Endodermal cell (in vitro differentiated cells): ENCODE measurements at regions not wholly inside any gene's neighbourhood (a gene's known extent, or its start where the extent isn't known, plus 50 kb on each side); places are given as distances from the start of the nearest gene placed in this dataset.

Experiments used
- DNase-seq: peaks from one replicate; pipeline ENCODE4 v3.0.0-alpha.2; 2017
- H3K27ac ChIP-seq: 2 replicates; pipeline ENCODE4 v1.5.1; 2013; ENCODE audit warnings: mild to moderate bottlenecking, low read depth, low read length, moderate library complexity
- H3K27me3 ChIP-seq: 2 replicates; pipeline ENCODE4 v1.6.1; 2013; ENCODE audit warnings: mild to moderate bottlenecking, low read length, moderate library complexity; ENCODE audit not compliant: insufficient read depth, control insufficient read depth, poor library complexity, severe bottlenecking
- H3K36me3 ChIP-seq: 2 replicates; pipeline ENCODE4 v1.7.0; 2013; ENCODE audit warnings: mild to moderate bottlenecking, low read length, moderate library complexity; ENCODE audit not compliant: control insufficient read depth, insufficient read depth
- H3K4me1 ChIP-seq: one replicate; pipeline ENCODE4 v1.7.0; 2013; ENCODE audit warnings: low read length; ENCODE audit not compliant: control insufficient read depth, insufficient read depth
- H3K4me3 ChIP-seq: 2 replicates; pipeline ENCODE4 v1.5.1; 2013; ENCODE audit warnings: mild to moderate bottlenecking, low read length, moderate library complexity
- H3K9ac ChIP-seq: 2 replicates; pipeline ENCODE4 v1.6.1; 2013; ENCODE audit warnings: mild to moderate bottlenecking, low read length, moderate library complexity; ENCODE audit not compliant: poor library complexity, severe bottlenecking; ENCODE audit errors: extremely low read depth
- H3K9me3 ChIP-seq: 2 replicates; pipeline ENCODE4 v1.6.1; 2013; ENCODE audit warnings: mild to moderate bottlenecking, low read length, moderate library complexity; ENCODE audit not compliant: control insufficient read depth
- H3K27ac Mint-ChIP-seq: 2 replicates; pipeline ENCODE4 v1.8.0; 2020; ENCODE audit warnings: mixed read lengths
- H3K27me3 Mint-ChIP-seq: 2 replicates; pipeline ENCODE4 v1.8.0; 2021; ENCODE audit warnings: mild to moderate bottlenecking, mixed read lengths; ENCODE audit not compliant: insufficient read depth
- H3K36me3 Mint-ChIP-seq: 2 replicates; pipeline ENCODE4 v1.8.0; 2020; ENCODE audit warnings: low read depth, mixed read lengths
- H3K4me1 Mint-ChIP-seq: 2 replicates; pipeline ENCODE4 v1.8.0; 2020; ENCODE audit warnings: mixed read lengths
- H3K4me3 Mint-ChIP-seq: 2 replicates; pipeline ENCODE4 v1.8.0; 2020; ENCODE audit warnings: mild to moderate bottlenecking, moderate library complexity, mixed read lengths
- H3K9me3 Mint-ChIP-seq: 2 replicates; pipeline ENCODE4 v1.8.0; 2020; ENCODE audit warnings: mild to moderate bottlenecking, mixed read lengths
- WGBS, 2 experiments: methylation state at CpG; one replicate each; pipeline versions ENCODE4 v1.1.5 to v1.1.7; 2013; ENCODE audit warnings: missing lambda C conversion rate in 2 of 2, mixed read lengths in 1 of 2; ENCODE audit not compliant: insufficient coverage in 1 of 2, insufficient read length in 1 of 2; 5-methylcytosine and 5-hydroxymethylcytosine counted together
- TF ChIP-seq, protein P1 (sequence below): fragments of 200-600 bp; sonication (generic); conservative IDR thresholded peaks from 2 replicates; pipeline ENCODE4 v1.5.0; 2021; ENCODE audit warnings: antibody characterized with exemption, mild to moderate bottlenecking

DNA sequence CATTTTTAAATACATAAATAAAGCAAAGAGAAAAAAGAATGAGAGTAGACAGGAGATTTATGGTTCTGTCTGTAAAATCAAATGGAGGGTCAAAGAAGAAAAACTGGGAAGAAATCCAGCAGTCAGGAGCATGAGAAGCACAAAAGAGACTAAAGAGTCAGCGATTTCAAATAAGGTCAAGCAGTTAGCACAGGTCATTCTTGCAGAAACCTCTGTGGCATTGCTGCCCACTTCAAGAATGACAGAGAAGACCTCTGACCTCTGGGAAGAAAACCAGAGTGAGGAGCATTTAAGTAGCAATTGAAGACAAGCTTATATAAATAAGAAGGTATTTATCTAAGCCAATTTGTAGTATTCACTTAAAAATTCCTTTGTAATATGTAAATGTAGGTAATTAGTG, 172.0 kb upstream of the SPOPL start:
- Histone ChIP-seq H3K9me3 (no peaks in the 10 kb centered on the region), H3K27ac (no peak overlapping the region), H3K27me3 (no peaks in the 10 kb centered on the region), H3K4me3 (no peak overlapping the region), H3K36me3 (no peaks in the 10 kb centered on the region), H3K4me1 (peaks cover 9% of the 10 kb centered on the region), H3K9ac (no peak overlapping the region)
- TF ChIP-seq, protein P1, sequence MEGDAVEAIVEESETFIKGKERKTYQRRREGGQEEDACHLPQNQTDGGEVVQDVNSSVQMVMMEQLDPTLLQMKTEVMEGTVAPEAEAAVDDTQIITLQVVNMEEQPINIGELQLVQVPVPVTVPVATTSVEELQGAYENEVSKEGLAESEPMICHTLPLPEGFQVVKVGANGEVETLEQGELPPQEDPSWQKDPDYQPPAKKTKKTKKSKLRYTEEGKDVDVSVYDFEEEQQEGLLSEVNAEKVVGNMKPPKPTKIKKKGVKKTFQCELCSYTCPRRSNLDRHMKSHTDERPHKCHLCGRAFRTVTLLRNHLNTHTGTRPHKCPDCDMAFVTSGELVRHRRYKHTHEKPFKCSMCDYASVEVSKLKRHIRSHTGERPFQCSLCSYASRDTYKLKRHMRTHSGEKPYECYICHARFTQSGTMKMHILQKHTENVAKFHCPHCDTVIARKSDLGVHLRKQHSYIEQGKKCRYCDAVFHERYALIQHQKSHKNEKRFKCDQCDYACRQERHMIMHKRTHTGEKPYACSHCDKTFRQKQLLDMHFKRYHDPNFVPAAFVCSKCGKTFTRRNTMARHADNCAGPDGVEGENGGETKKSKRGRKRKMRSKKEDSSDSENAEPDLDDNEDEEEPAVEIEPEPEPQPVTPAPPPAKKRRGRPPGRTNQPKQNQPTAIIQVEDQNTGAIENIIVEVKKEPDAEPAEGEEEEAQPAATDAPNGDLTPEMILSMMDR = no peak
- Mint-ChIP-seq H3K36me3 (no peaks in the 10 kb centered on the region), H3K27me3 (no peaks in the 10 kb centered on the region), H3K27ac (no peak overlapping the region), H3K4me3 (no peak overlapping the region), H3K9me3 (no peaks in the 10 kb centered on the region), H3K4me1 (peaks cover 24% of the 10 kb centered on the region)
- 67 to 83% methylated on average over 1 of the region's 1 CpG for WGBS, 2 experiments
- DNase-seq = no peak

DNA sequence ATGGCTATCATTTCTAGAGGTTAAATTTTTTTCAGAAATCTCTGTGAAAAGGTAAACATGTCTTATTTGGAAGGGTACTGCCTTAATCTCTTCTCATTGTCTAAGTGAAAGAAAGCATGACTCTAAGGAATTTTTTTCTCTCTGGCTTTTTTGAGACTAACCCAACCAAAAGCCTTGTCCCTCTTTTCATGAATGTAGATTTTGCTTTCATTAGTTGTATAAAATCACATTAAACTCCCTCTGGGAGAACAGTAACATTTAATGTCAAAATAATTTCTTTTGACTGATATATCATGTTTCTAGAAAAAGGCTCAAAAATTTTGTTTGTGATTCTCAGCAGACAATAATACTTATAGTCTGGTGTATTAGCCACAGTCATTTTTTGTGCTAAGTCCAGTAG, 168.4 kb upstream of the SPOPL start:
- TF ChIP-seq, protein P1 = no peak
- Histone ChIP-seq H3K9ac (no peak overlapping the region), H3K9me3 (no peaks in the 10 kb centered on the region), H3K27me3 (no peaks in the 10 kb centered on the region), H3K4me3 (no peak overlapping the region), H3K4me1 (peaks cover 9% of the 10 kb centered on the region), H3K27ac (no peak overlapping the region), H3K36me3 (no peaks in the 10 kb centered on the region)
- H3K4me3 Mint-ChIP-seq = no peak overlapping the region
- no peaks in the 10 kb centered on the region for H3K36me3 Mint-ChIP-seq
- H3K27ac Mint-ChIP-seq = no peak overlapping the region
- H3K9me3 Mint-ChIP-seq = no peaks in the 10 kb centered on the region
- no peak for DNase-seq
- no peaks in the 10 kb centered on the region for H3K27me3 Mint-ChIP-seq
- H3K4me1 Mint-ChIP-seq = peaks cover 28% of the 10 kb centered on the region

DNA sequence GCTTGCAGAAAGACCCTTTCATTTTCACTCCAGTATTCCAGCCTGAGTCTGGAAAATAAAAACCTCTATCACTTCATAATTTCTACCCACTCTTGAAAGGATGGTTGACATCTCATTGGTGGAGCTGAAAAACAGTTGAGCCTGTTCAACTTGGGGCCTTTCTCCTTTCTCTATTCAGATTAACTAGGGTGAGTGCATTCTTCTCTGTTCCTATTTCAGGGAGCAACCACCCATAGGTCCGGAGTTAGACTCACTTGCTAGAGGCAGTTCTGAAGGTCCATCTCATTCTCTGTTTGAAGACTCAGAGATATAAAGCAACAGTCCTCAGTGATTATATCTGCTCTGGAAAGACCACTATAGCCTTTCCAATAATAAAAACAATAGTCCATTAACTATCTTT, 167.9 kb upstream of the SPOPL start:
- no peak for DNase-seq
- no peak overlapping the region for H3K4me3 ChIP-seq
- H3K4me3 Mint-ChIP-seq = no peak overlapping the region
- no peaks in the 10 kb centered on the region for H3K36me3 ChIP-seq
- WGBS, 2 experiments = 92% methylated on average over 1 of the region's 1 CpG; no CpG with 5 or more reads in 1 of the 2 experiments
- no peak overlapping the region for H3K27ac ChIP-seq
- peaks cover 9% of the 10 kb centered on the region for H3K4me1 ChIP-seq
- H3K9ac ChIP-seq = no peak overlapping the region
- H3K27ac Mint-ChIP-seq = no peak overlapping the region
- H3K27me3 Mint-ChIP-seq = no peaks in the 10 kb centered on the region
- H3K27me3 ChIP-seq = no peaks in the 10 kb centered on the region
- no peaks in the 10 kb centered on the region for H3K9me3 Mint-ChIP-seq
- H3K9me3 ChIP-seq = no peaks in the 10 kb centered on the region
- H3K36me3 Mint-ChIP-seq = no peaks in the 10 kb centered on the region
- peaks cover 28% of the 10 kb centered on the region for H3K4me1 Mint-ChIP-seq
- TF ChIP-seq, protein P1 = no peak
